GM23248 (cell line): ENCODE measurements at regions not wholly inside any gene's neighbourhood (a gene's known extent, or its start where the extent isn't known, plus 50 kb on each side); places are given as distances from the start of the nearest gene placed in this dataset.

Experiments used
- DNase-seq: peaks from one replicate; pipeline ENCODE4 v3.0.0-alpha.2; 2015
- H2AFZ ChIP-seq: fragments of 200-600 bp; sonication (generic); 2 replicates; pipeline ENCODE4 v1.6.1; 2016; ENCODE audit warnings: antibody characterized with exemption
- H3F3A ChIP-seq: fragments of 200-600 bp; sonication (generic); 2 replicates; pipeline ENCODE4 v1.6.1; 2016; ENCODE audit warnings: mild to moderate bottlenecking, antibody characterized with exemption, mixed run types; ENCODE audit not compliant: insufficient read depth
- H3K27ac ChIP-seq: fragments of 200-600 bp; sonication (generic); 2 replicates; pipeline ENCODE4 v1.5.1; 2016; ENCODE audit warnings: mild to moderate bottlenecking
- H3K27me3 ChIP-seq: fragments of 200-600 bp; sonication (generic); replicated peaks from 2 replicates; pipeline ENCODE4 v1.6.1; 2016; ENCODE audit warnings: mild to moderate bottlenecking; ENCODE audit not compliant: insufficient read depth
- H3K36me3 ChIP-seq: fragments of 200-600 bp; sonication (generic); 2 replicates; pipeline ENCODE4 v1.6.1; 2016; ENCODE audit warnings: low read depth, mild to moderate bottlenecking
- H3K4me1 ChIP-seq: fragments of 200-600 bp; sonication (generic); 2 replicates; pipeline ENCODE4 v1.6.1; 2016; ENCODE audit warnings: mild to moderate bottlenecking; ENCODE audit not compliant: insufficient read depth
- H3K4me2 ChIP-seq: fragments of 200-600 bp; sonication (generic); one replicate; pipeline ENCODE4 v1.6.1; 2016; ENCODE audit warnings: mild to moderate bottlenecking; ENCODE audit not compliant: unreplicated experiment
- H3K4me3 ChIP-seq: fragments of 200-600 bp; sonication (generic); 2 replicates; pipeline ENCODE4 v1.5.1; 2016; ENCODE audit warnings: mild to moderate bottlenecking
- H3K79me2 ChIP-seq: fragments of 200-600 bp; sonication (generic); 2 replicates; pipeline ENCODE4 v1.6.1; 2016; ENCODE audit warnings: mild to moderate bottlenecking; ENCODE audit not compliant: insufficient read depth
- H3K9ac ChIP-seq: fragments of 200-600 bp; sonication (generic); 2 replicates; pipeline ENCODE4 v1.6.1; 2016; ENCODE audit warnings: mild to moderate bottlenecking
- H3K9me2 ChIP-seq: fragments of 200-600 bp; sonication (generic); 2 replicates; pipeline ENCODE4 v1.6.1; 2016; ENCODE audit warnings: mixed run types, mild to moderate bottlenecking, moderate library complexity; ENCODE audit not compliant: insufficient read depth
- H3K9me3 ChIP-seq: fragments of 200-600 bp; sonication (generic); one replicate; pipeline ENCODE4 v1.6.1; 2017; ENCODE audit warnings: low read depth
- H4K20me1 ChIP-seq: fragments of 200-600 bp; sonication (generic); 2 replicates; pipeline ENCODE4 v1.6.0; 2016; ENCODE audit not compliant: insufficient read depth
- EZH2 ChIP-seq: fragments of 200-600 bp; sonication (generic); IDR thresholded peaks from 2 replicates; pipeline ENCODE4 v1.6.1; 2018; ENCODE audit warnings: antibody characterized with exemption, mild to moderate bottlenecking; ENCODE audit not compliant: insufficient read depth, poor library complexity, severe bottlenecking
- EZH2phosphoT487 ChIP-seq: fragments of 200-600 bp; sonication (generic); IDR thresholded peaks from 2 replicates; pipeline ENCODE4 v1.6.1; 2018; ENCODE audit warnings: antibody characterized with exemption, moderate library complexity, mild to moderate bottlenecking, low read depth; ENCODE audit not compliant: insufficient read depth
- WGBS, 2 experiments: methylation state at CpG; one replicate each; pipeline ENCODE4 v1.1.6; 2015 to 2017; ENCODE audit warnings: low lambda C conversion rate in 2 of 2, low coverage in 1 of 2; ENCODE audit errors: missing lambda C conversion rate in 2 of 2; 5-methylcytosine and 5-hydroxymethylcytosine counted together
- in situ Hi-C: fragments of 300-500 bp; cut with MboI; formaldehyde crosslinking; loops from 2 replicates; pipeline ENCODE4 v1.15.0; 2020

DNA sequence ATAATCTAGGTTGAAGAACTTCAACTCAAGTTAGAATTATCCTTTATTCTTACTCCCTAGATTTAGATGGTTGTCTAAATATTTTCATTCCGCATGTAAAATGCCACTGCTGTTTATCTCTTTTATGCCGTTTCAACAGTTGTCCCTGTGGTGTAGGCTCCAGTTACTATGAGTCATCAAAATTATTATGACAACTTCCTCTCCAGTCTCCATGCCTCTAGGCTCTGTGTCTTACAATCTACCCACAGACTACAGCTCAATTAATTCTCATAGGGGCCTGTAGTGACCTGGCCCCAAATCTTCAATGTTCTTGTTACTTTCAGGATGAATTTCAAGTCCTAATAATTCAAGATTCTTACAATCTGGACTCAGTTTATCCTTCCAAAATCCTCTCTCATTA lies 105.8 kb upstream of the UNC13C start:
- in situ Hi-C loops, result no loop called here
- WGBS, 2 experiments, result 72 to 74% methylated on average over 2 of the region's 2 CpGs

DNA sequence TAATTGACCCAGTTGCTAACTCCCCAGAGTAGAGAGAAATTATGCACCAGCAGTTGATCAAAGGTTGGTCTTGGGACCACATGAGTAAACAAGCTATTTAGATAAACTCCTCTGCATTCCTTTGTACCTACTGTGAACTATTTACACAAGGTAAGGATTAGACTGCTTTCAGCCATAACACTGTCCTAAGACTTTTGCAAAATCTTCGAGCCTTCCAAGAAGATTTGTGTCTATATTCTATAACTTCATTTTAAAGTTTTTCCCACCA lies 108.5 kb upstream of the UNC13C start:
- no peaks in the 10 kb centered on the region for H3K9me2 ChIP-seq
- 0 to 11% methylated on average over 1 of the region's 1 CpG for WGBS, 2 experiments
- no peaks in the 10 kb centered on the region for H3F3A ChIP-seq
- no peaks in the 10 kb centered on the region for H3K9me3 ChIP-seq
- no peaks in the 10 kb centered on the region for H3K4me1 ChIP-seq
- no peaks in the 10 kb centered on the region for H4K20me1 ChIP-seq
- no peak overlapping the region for H2AFZ ChIP-seq
- TF ChIP-seq EZH2 (no peak), EZH2phosphoT487 (no peak)
- no peak overlapping the region for H3K9ac ChIP-seq
- no peaks in the 10 kb centered on the region for H3K36me3 ChIP-seq
- no peak for DNase-seq
- no peak overlapping the region for H3K4me3 ChIP-seq
- in situ Hi-C loops, result no loop called here
- H3K27me3 ChIP-seq, result no peaks in the 10 kb centered on the region
- H3K4me2 ChIP-seq, result no peak overlapping the region
- no peak overlapping the region for H3K27ac ChIP-seq
- no peaks in the 10 kb centered on the region for H3K79me2 ChIP-seq

More for the DNA sequence above, 105.8 kb upstream of the UNC13C start:
- no peak overlapping the region for H2AFZ ChIP-seq
- TF ChIP-seq EZH2 (no peak), EZH2phosphoT487 (no peak)
- no peak overlapping the region for H3K4me3 ChIP-seq
- no peaks in the 10 kb centered on the region for H3K9me2 ChIP-seq
- H3K27ac ChIP-seq, result no peak overlapping the region
- no peaks in the 10 kb centered on the region for H3K27me3 ChIP-seq
- no peaks in the 10 kb centered on the region for H4K20me1 ChIP-seq
- no peaks in the 10 kb centered on the region for H3F3A ChIP-seq
- no peaks in the 10 kb centered on the region for H3K79me2 ChIP-seq
- no peak overlapping the region for H3K9ac ChIP-seq
- no peak for DNase-seq
- H3K9me3 ChIP-seq, result no peaks in the 10 kb centered on the region
- H3K36me3 ChIP-seq, result no peaks in the 10 kb centered on the region
- H3K4me2 ChIP-seq, result no peak overlapping the region
- no peaks in the 10 kb centered on the region for H3K4me1 ChIP-seq

DNA sequence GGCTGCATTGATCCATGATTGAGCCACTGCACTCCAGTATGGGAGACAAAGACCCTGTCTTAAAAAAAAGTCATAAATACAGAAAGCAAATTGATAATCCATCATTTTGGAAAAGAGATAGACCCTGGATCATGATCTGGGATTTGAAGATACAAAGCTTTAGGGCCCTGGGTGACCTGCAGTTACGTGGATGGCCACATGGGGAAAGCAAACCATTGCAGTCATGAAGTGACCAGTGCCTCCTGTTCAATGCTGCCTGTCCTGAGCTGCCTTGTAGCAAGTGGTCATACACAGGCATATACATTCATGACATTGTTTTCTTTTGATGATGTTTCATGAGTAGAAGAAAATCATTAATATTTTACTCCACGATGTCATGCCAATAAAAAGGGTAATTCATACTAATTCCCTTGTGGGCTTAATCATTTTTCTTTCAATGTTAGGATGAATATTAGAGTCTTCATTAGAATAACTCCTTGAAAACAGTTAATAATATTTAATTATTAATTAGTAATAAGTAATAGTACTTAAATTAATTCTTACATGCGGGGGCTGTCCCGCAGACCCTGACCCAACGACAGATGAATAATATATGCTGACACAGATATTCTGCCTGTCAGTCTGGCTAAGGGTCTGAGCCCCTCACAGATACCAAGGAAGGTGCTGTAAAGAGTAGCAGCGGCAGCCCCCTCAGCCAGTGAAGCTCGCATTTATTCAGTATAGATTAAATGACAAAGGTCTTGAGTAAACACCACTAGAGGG lies 109.0 kb upstream of the UNC13C start:
- in situ Hi-C loops, result no loop called here
- TF ChIP-seq EZH2 (no peak), EZH2phosphoT487 (no peak)
- Histone ChIP-seq H3K9me3 (no peaks in the 10 kb centered on the region), H3K79me2 (no peaks in the 10 kb centered on the region), H3K36me3 (no peaks in the 10 kb centered on the region), H3K9ac (no peak overlapping the region), H3F3A (no peaks in the 10 kb centered on the region), H3K4me1 (no peaks in the 10 kb centered on the region), H3K9me2 (no peaks in the 10 kb centered on the region), H3K4me3 (no peak overlapping the region), H2AFZ (no peak overlapping the region), H3K27ac (no peak overlapping the region), H3K27me3 (no peaks in the 10 kb centered on the region), H4K20me1 (no peaks in the 10 kb centered on the region), H3K4me2 (no peak overlapping the region)
- WGBS, 2 experiments, result 52 to 53% methylated on average over 7 of the region's 7 CpGs
- no peak for DNase-seq

DNA sequence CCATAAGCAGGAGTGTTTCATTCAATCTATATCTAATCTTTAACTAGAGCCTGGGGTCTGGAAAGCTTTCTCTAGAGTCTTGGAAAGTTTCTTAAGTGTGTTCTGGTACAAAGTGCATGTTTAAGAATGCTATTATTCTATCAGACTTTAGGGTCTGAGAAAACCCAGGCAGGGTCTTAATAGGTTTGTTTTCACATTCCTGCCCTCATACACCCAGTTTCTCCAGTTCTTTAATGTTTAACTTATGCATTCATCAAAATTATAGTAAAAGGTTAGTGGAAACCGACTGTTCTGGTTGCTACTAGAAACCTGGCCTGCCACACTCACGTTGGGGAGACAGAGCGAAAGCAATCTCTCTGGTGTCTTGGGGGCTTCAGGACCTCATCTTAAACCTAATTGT lies 102.9 kb upstream of the WDR72 start:
- Histone ChIP-seq H3F3A (no peaks in the 10 kb centered on the region), H3K36me3 (no peaks in the 10 kb centered on the region), H3K9me3 (no peaks in the 10 kb centered on the region), H3K4me2 (no peak overlapping the region), H3K4me3 (no peak overlapping the region), H4K20me1 (no peaks in the 10 kb centered on the region), H3K9me2 (no peaks in the 10 kb centered on the region), H3K4me1 (no peaks in the 10 kb centered on the region), H3K27ac (no peak overlapping the region), H3K79me2 (no peaks in the 10 kb centered on the region), H3K27me3 (no peaks in the 10 kb centered on the region), H2AFZ (no peak overlapping the region), H3K9ac (no peak overlapping the region)
- in situ Hi-C loops, result no loop called here
- no peak for DNase-seq
- 25 to 35% methylated on average over 3 of the region's 3 CpGs for WGBS, 2 experiments
- no peak for TF ChIP-seq EZH2
- TF ChIP-seq EZH2phosphoT487, result no peak

DNA sequence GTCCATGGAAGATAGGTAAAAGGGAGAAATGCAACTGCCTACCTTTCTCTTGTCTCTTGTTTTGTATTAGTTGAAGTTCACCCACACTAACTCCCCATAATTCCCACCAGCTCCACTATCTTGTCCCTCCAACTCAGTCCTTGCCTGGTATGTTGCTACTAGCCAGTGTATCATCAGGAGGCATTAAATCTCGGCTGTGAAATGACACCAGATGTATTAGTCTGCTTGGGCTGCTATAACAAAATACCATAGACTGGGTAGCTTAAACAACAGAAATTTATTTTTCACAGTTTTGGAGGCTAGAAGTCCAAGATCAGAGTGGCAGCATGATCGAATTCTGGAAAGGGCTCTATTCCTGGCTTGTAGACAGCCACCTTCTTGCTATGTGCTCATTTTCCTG lies 102.3 kb upstream of the WDR72 start:
- no peak overlapping the region for H3K9ac ChIP-seq
- DNase-seq, result no peak
- no peaks in the 10 kb centered on the region for H3K9me2 ChIP-seq
- H3K4me2 ChIP-seq, result no peak overlapping the region
- no peaks in the 10 kb centered on the region for H3K4me1 ChIP-seq
- H3F3A ChIP-seq, result no peaks in the 10 kb centered on the region
- H2AFZ ChIP-seq, result no peak overlapping the region
- no peaks in the 10 kb centered on the region for H3K36me3 ChIP-seq
- WGBS, 2 experiments, result 0 to 2% methylated on average over 2 of the region's 2 CpGs
- H3K4me3 ChIP-seq, result no peak overlapping the region
- in situ Hi-C loops, result no loop called here
- H3K79me2 ChIP-seq, result no peaks in the 10 kb centered on the region
- no peaks in the 10 kb centered on the region for H3K27me3 ChIP-seq
- no peaks in the 10 kb centered on the region for H3K9me3 ChIP-seq
- no peaks in the 10 kb centered on the region for H4K20me1 ChIP-seq
- TF ChIP-seq EZH2phosphoT487, result no peak
- TF ChIP-seq EZH2, result no peak
- H3K27ac ChIP-seq, result no peak overlapping the region
